ENCODE measurements at regions not wholly inside any gene's neighbourhood (a gene's known extent, or its start where the extent isn't known, plus 50 kb on each side); places are given as distances from the start of the nearest gene placed in this dataset.

DNA sequence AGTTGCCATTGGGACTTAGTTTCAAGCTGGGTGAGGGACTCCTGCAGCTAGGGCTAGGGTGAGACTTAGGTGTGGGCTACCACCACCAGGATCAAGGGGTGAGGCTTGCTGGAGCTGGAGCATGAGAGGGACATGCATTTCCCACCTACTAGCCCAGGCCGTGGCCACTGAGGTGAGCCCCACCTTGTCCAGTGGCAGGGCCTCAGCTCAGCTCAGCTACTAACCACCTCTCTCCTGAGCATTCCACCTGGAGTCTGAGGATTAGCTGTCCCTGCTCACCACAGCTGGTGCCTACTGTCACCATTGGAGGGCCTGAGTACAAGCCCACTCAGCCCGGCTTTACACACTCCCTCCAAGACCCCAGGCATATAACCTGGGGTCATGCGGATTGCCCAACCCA, 62.6 kb upstream of the MAGEH1 start:
- TF ChIP-seq, protein P1, sequence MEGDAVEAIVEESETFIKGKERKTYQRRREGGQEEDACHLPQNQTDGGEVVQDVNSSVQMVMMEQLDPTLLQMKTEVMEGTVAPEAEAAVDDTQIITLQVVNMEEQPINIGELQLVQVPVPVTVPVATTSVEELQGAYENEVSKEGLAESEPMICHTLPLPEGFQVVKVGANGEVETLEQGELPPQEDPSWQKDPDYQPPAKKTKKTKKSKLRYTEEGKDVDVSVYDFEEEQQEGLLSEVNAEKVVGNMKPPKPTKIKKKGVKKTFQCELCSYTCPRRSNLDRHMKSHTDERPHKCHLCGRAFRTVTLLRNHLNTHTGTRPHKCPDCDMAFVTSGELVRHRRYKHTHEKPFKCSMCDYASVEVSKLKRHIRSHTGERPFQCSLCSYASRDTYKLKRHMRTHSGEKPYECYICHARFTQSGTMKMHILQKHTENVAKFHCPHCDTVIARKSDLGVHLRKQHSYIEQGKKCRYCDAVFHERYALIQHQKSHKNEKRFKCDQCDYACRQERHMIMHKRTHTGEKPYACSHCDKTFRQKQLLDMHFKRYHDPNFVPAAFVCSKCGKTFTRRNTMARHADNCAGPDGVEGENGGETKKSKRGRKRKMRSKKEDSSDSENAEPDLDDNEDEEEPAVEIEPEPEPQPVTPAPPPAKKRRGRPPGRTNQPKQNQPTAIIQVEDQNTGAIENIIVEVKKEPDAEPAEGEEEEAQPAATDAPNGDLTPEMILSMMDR (IDR thresholded peaks at IDR 0.05) = no peak
- TF ChIP-seq POLR2A (IDR thresholded peaks at IDR 0.05) = no peak
